T-helper 17 cell (primary cell): ENCODE measurements at regions not wholly inside any gene's neighbourhood (a gene's known extent, or its start where the extent isn't known, plus 50 kb on each side); places are given as distances from the start of the nearest gene placed in this dataset.

ENCODE experiments used
- ATAC-seq: fragments of 150-1000 bp; cut with Tn5 transposase; 2 replicates; pipeline ENCODE4 v1.10.0; 2021; ENCODE audit warnings: mild to moderate bottlenecking, moderate library complexity
- DNase-seq, 3 donors: peaks; one replicate each; pipeline versions ENCODE4 v3.0.0 to v3.0.0-alpha.2; 2020 to 2021
- H3K9me3 ChIP-seq: one replicate; pipeline ENCODE4 v1.7.0; 2013; ENCODE audit warnings: low read length, mild to moderate bottlenecking; ENCODE audit not compliant: control insufficient read depth, poor library complexity, severe bottlenecking
- H3K27ac Mint-ChIP-seq: one replicate; pipeline ENCODE4 v1.8.0; 2022; ENCODE audit warnings: mild to moderate bottlenecking, moderate library complexity, mixed read lengths
- H3K27me3 Mint-ChIP-seq: one replicate; pipeline ENCODE4 v1.8.0; 2022; ENCODE audit warnings: mixed read lengths
- H3K36me3 Mint-ChIP-seq: one replicate; pipeline ENCODE4 v1.8.0; 2022; ENCODE audit warnings: low read depth, mixed read lengths
- H3K4me1 Mint-ChIP-seq: one replicate; pipeline ENCODE4 v1.8.0; 2022; ENCODE audit warnings: mild to moderate bottlenecking, mixed read lengths
- H3K4me3 Mint-ChIP-seq: one replicate; pipeline ENCODE4 v1.8.0; 2022; ENCODE audit warnings: mild to moderate bottlenecking, moderate library complexity, mixed read lengths

- Mint-ChIP-seq H3K27me3 (peaks cover 36% of the 10 kb centered on the region), H3K27ac (no peak overlapping the region), H3K36me3 (peaks cover 2% of the 10 kb centered on the region), H3K4me3 (no peak overlapping the region), H3K4me1 (no peaks in the 10 kb centered on the region)
- no peak for ATAC-seq
- H3K9me3 ChIP-seq, result no peaks in the 10 kb centered on the region
- no peak for DNase-seq
Measured at GRCh38 chr1:30033256-30034104, 689.9 kb downstream of the MATN1 start.

GRCh38 chr1:30032302-30032701 is 691.1 kb downstream of the MATN1 start:
- Mint-ChIP-seq H3K36me3 (peaks cover 2% of the 10 kb centered on the region), H3K4me1 (no peaks in the 10 kb centered on the region)
- no peak for ATAC-seq

GRCh38 chr1:30029677-30030076 is 693.7 kb downstream of the MATN1 start:
- no peak overlapping the region for H3K27ac Mint-ChIP-seq
- ATAC-seq (no peak), DNase-seq (no peak)
- no peak overlapping the region for H3K4me3 Mint-ChIP-seq
- peaks cover 2% of the 10 kb centered on the region for H3K36me3 Mint-ChIP-seq
- peaks cover 32% of the 10 kb centered on the region for H3K27me3 Mint-ChIP-seq
- H3K9me3 ChIP-seq, result no peaks in the 10 kb centered on the region
- no peaks in the 10 kb centered on the region for H3K4me1 Mint-ChIP-seq

More at GRCh38 chr1:30032302-30032701, 691.1 kb downstream of the MATN1 start:
- no peaks in the 10 kb centered on the region for H3K9me3 ChIP-seq
- no peak overlapping the region for H3K27ac Mint-ChIP-seq
- DNase-seq, result no peak
- no peak overlapping the region for H3K4me3 Mint-ChIP-seq
- H3K27me3 Mint-ChIP-seq, result peaks cover 41% of the 10 kb centered on the region

GRCh38 chr1:30028939-30029338 is 694.4 kb downstream of the MATN1 start:
- ATAC-seq (no peak), DNase-seq (no peak)
- Mint-ChIP-seq H3K27me3 (peaks cover 39% of the 10 kb centered on the region), H3K27ac (no peak overlapping the region), H3K4me3 (no peak overlapping the region), H3K4me1 (no peaks in the 10 kb centered on the region), H3K36me3 (peaks cover 2% of the 10 kb centered on the region)
- H3K9me3 ChIP-seq, result no peaks in the 10 kb centered on the region

- Mint-ChIP-seq H3K4me3 (no peak overlapping the region), H3K36me3 (peaks cover 2% of the 10 kb centered on the region), H3K27me3 (peaks cover 46% of the 10 kb centered on the region), H3K4me1 (no peaks in the 10 kb centered on the region), H3K27ac (no peak overlapping the region)
- H3K9me3 ChIP-seq, result no peaks in the 10 kb centered on the region
- ATAC-seq (no peak), DNase-seq (no peak)
Measured at GRCh38 chr1:30028283-30028682, 695.1 kb downstream of the MATN1 start.

- no peaks in the 10 kb centered on the region for H3K36me3 Mint-ChIP-seq
- H3K27me3 Mint-ChIP-seq, result peaks cover 56% of the 10 kb centered on the region
- DNase-seq, result no peak
Measured at GRCh38 chr1:30027247-30027646, 696.1 kb downstream of the MATN1 start.

GRCh38 chr1:30024411-30025195 is 698.8 kb downstream of the MATN1 start:
- no peak for ATAC-seq
- Mint-ChIP-seq H3K27ac (no peak overlapping the region), H3K4me3 (no peak overlapping the region), H3K36me3 (no peaks in the 10 kb centered on the region), H3K4me1 (no peaks in the 10 kb centered on the region), H3K27me3 (peaks cover 46% of the 10 kb centered on the region)
- no peak for DNase-seq
- H3K9me3 ChIP-seq, result no peaks in the 10 kb centered on the region

More at GRCh38 chr1:30027247-30027646, 696.1 kb downstream of the MATN1 start:
- no peaks in the 10 kb centered on the region for H3K9me3 ChIP-seq
- Mint-ChIP-seq H3K4me1 (no peaks in the 10 kb centered on the region), H3K4me3 (no peak overlapping the region), H3K27ac (no peak overlapping the region)
- no peak for ATAC-seq

GRCh38 chr1:30023339-30024022 is 699.9 kb downstream of the MATN1 start:
- no peaks in the 10 kb centered on the region for H3K4me1 Mint-ChIP-seq
- H3K9me3 ChIP-seq, result no peaks in the 10 kb centered on the region
- no peak overlapping the region for H3K4me3 Mint-ChIP-seq
- no peaks in the 10 kb centered on the region for H3K36me3 Mint-ChIP-seq
- no peak overlapping the region for H3K27ac Mint-ChIP-seq
- ATAC-seq (no peak), DNase-seq (no peak)
- H3K27me3 Mint-ChIP-seq, result peaks cover 37% of the 10 kb centered on the region

GRCh38 chr1:30014031-30014430 is 709.4 kb downstream of the MATN1 start:
- H3K27me3 Mint-ChIP-seq, result peaks cover 28% of the 10 kb centered on the region
- no peak for DNase-seq
- H3K36me3 Mint-ChIP-seq, result no peaks in the 10 kb centered on the region

GRCh38 chr1:30012455-30013440 is 710.6 kb downstream of the MATN1 start:
- Mint-ChIP-seq H3K27ac (no peak overlapping the region), H3K4me1 (peaks cover 6% of the 10 kb centered on the region), H3K36me3 (no peaks in the 10 kb centered on the region), H3K4me3 (no peak overlapping the region), H3K27me3 (peaks cover 40% of the 10 kb centered on the region)
- ATAC-seq (no peak), DNase-seq (no peak)
- H3K9me3 ChIP-seq, result no peaks in the 10 kb centered on the region

More at GRCh38 chr1:30014031-30014430, 709.4 kb downstream of the MATN1 start:
- Mint-ChIP-seq H3K4me3 (no peak overlapping the region), H3K4me1 (peaks cover 6% of the 10 kb centered on the region), H3K27ac (no peak overlapping the region)
- ATAC-seq, result no peak
- no peaks in the 10 kb centered on the region for H3K9me3 ChIP-seq

GRCh38 chr1:30011970-30012369 is 711.4 kb downstream of the MATN1 start:
- H3K9me3 ChIP-seq, result no peaks in the 10 kb centered on the region
- no peak for ATAC-seq
- Mint-ChIP-seq H3K27me3 (peaks cover 44% of the 10 kb centered on the region), H3K27ac (no peak overlapping the region), H3K36me3 (no peaks in the 10 kb centered on the region), H3K4me3 (no peak overlapping the region), H3K4me1 (peaks cover 6% of the 10 kb centered on the region)
- DNase-seq, result no peak

- no peak overlapping the region for H3K4me3 Mint-ChIP-seq
- no peak overlapping the region for H3K27ac Mint-ChIP-seq
- H3K36me3 Mint-ChIP-seq, result no peaks in the 10 kb centered on the region
- no peaks in the 10 kb centered on the region for H3K9me3 ChIP-seq
- H3K4me1 Mint-ChIP-seq, result peaks cover 6% of the 10 kb centered on the region
- H3K27me3 Mint-ChIP-seq, result peaks cover 44% of the 10 kb centered on the region
- DNase-seq (no peak), ATAC-seq (no peak)
Measured at GRCh38 chr1:30010506-30011106, 712.8 kb downstream of the MATN1 start.
